GM23338 (cell line): ENCODE measurements at regions not wholly inside any gene's neighbourhood (a gene's known extent, or its start where the extent isn't known, plus 50 kb on each side); places are given as distances from the start of the nearest gene placed in this dataset.

Source experiments
- ATAC-seq: fragments of 200-7000 bp; cut with Tn5 transposase; 3 replicates; pipeline ENCODE4 v1.9.1; 2020
- DNase-seq: peaks from one replicate; pipeline ENCODE4 v3.0.0-alpha.2; 2015; ENCODE audit warnings: low spot score
- H2AFZ ChIP-seq: fragments of 200-600 bp; sonication (generic); 2 replicates; pipeline ENCODE4 v1.8.0; 2016; ENCODE audit warnings: antibody characterized with exemption, mild to moderate bottlenecking, moderate library complexity
- H3F3A ChIP-seq: fragments of 200-600 bp; sonication (generic); replicated peaks from 2 replicates; pipeline ENCODE4 v1.8.0; 2017; ENCODE audit warnings: antibody characterized with exemption, mixed run types, low read depth
- H3K27ac ChIP-seq: fragments of 200-600 bp; sonication (generic); 2 replicates; pipeline ENCODE4 v1.6.1; 2016; ENCODE audit warnings: low read depth
- H3K27me3 ChIP-seq: fragments of 200-600 bp; sonication (generic); 2 replicates; pipeline ENCODE4 v1.8.0; 2016; ENCODE audit warnings: mild to moderate bottlenecking, mixed run types, moderate library complexity; ENCODE audit not compliant: insufficient read depth
- H3K36me3 ChIP-seq: fragments of 200-600 bp; sonication (generic); 2 replicates; pipeline ENCODE4 v1.8.0; 2016; ENCODE audit warnings: mild to moderate bottlenecking; ENCODE audit not compliant: insufficient read depth
- H3K4me1 ChIP-seq: fragments of 200-600 bp; sonication (generic); 2 replicates; pipeline ENCODE4 v1.8.0; 2016; ENCODE audit warnings: mild to moderate bottlenecking, moderate library complexity; ENCODE audit not compliant: insufficient read depth
- H3K4me2 ChIP-seq: fragments of 200-600 bp; sonication (generic); 2 replicates; pipeline ENCODE4 v1.7.1; 2017; ENCODE audit warnings: mixed run types
- H3K4me3 ChIP-seq: fragments of 200-600 bp; sonication (generic); 2 replicates; pipeline ENCODE4 v1.6.1; 2016; ENCODE audit warnings: mixed run types
- H3K79me2 ChIP-seq: fragments of 200-600 bp; sonication (generic); replicated peaks from 2 replicates; pipeline ENCODE4 v1.8.0; 2017; ENCODE audit warnings: mild to moderate bottlenecking; ENCODE audit not compliant: insufficient read depth
- H3K9me2 ChIP-seq: fragments of 200-600 bp; sonication (generic); 2 replicates; pipeline ENCODE4 v1.8.0; 2017; ENCODE audit not compliant: insufficient read depth
- H4K20me1 ChIP-seq: fragments of 200-600 bp; sonication (generic); replicated peaks from 2 replicates; pipeline ENCODE4 v1.8.0; 2017; ENCODE audit warnings: mild to moderate bottlenecking; ENCODE audit not compliant: insufficient read depth
- H3K27ac Mint-ChIP-seq: 2 replicates; pipeline ENCODE4 v1.8.0; 2020; ENCODE audit warnings: inconsistent platforms, mild to moderate bottlenecking, moderate library complexity, mixed read lengths
- H3K27me3 Mint-ChIP-seq: 3 replicates; pipeline ENCODE4 v1.8.0; 2022; ENCODE audit warnings: low read depth, mild to moderate bottlenecking, moderate library complexity, mixed read lengths, inconsistent platforms; ENCODE audit not compliant: insufficient read depth, poor library complexity
- H3K36me3 Mint-ChIP-seq: 3 replicates; pipeline ENCODE4 v1.8.0; 2021; ENCODE audit warnings: low read depth, mild to moderate bottlenecking, inconsistent platforms, moderate library complexity, mixed read lengths
- H3K4me1 Mint-ChIP-seq: 3 replicates; pipeline ENCODE4 v1.8.0; 2020; ENCODE audit warnings: mild to moderate bottlenecking, inconsistent platforms, mixed read lengths
- H3K4me3 Mint-ChIP-seq: 3 replicates; pipeline ENCODE4 v1.8.0; 2021; ENCODE audit warnings: moderate library complexity, mild to moderate bottlenecking, inconsistent platforms, mixed read lengths
- H3K9me3 Mint-ChIP-seq: 3 replicates; pipeline ENCODE4 v1.8.0; 2020; ENCODE audit warnings: moderate library complexity, mild to moderate bottlenecking, inconsistent platforms, mixed read lengths
- CREB1 ChIP-seq: fragments of 250-450 bp; sonication (Bioruptor Pico); IDR thresholded peaks from 2 replicates; pipeline ENCODE4 v1.5.0; 2020; ENCODE audit warnings: low read depth, mild to moderate bottlenecking, moderate library complexity
- CTCF ChIP-seq, 2 experiments: fragments of 200-600 bp in 1 of 2; sonication (generic) in 1 of 2; conservative IDR thresholded peaks; 2 replicates each; pipeline versions ENCODE4 v1.5.1 to v1.6.1; 2016 to 2017; ENCODE audit warnings: antibody characterized with exemption in 2 of 2, low read depth in 2 of 2, mild to moderate bottlenecking in 2 of 2, moderate library complexity in 1 of 2
- ETS1 ChIP-seq: IDR thresholded peaks from 2 replicates; pipeline ENCODE4 v1.6.1; 2016; ENCODE audit warnings: antibody characterized with exemption
- EZH2phosphoT487 ChIP-seq: fragments of 200-600 bp; sonication (generic); IDR thresholded peaks from one replicate; pipeline ENCODE4 v1.8.1; 2018; ENCODE audit warnings: antibody characterized with exemption; ENCODE audit not compliant: unreplicated experiment
- NANOG ChIP-seq: IDR thresholded peaks from 2 replicates; pipeline ENCODE4 v1.6.1; 2016; ENCODE audit warnings: antibody characterized with exemption, borderline replicate concordance
- POLR2AphosphoS5 ChIP-seq: IDR thresholded peaks from 2 replicates; pipeline ENCODE4 v1.6.1; 2016; ENCODE audit warnings: antibody characterized with exemption, low read depth
- ZNF114 ChIP-seq: fragments of 250-450 bp; sonication (Bioruptor Pico); IDR thresholded peaks from 2 replicates; pipeline ENCODE4 v1.5.0; 2020; ENCODE audit warnings: mild to moderate bottlenecking, moderate library complexity

- no peaks in the 10 kb centered on the region for H3F3A ChIP-seq
- TF ChIP-seq CTCF (conservative IDR thresholded peaks at IDR 0.05; ENCODE audit: low read depth in 2 of 2) (peak; percentile 48 to 71; a peak in 3 of 4 replicates), EZH2phosphoT487 (no peak)
- no peaks in the 10 kb centered on the region for H3K79me2 ChIP-seq
- no peak overlapping the region for H3K4me2 ChIP-seq
- H3K4me1 Mint-ChIP-seq = peaks cover under 1% of the 10 kb centered on the region; the same call in 1 of the 3 replicates
- H3K27me3 ChIP-seq = no peaks in the 10 kb centered on the region
- H3K36me3 ChIP-seq = no peaks in the 10 kb centered on the region
- no peak overlapping the region for H3K4me3 Mint-ChIP-seq
- no peak overlapping the region for H3K27ac Mint-ChIP-seq
- H2AFZ ChIP-seq = no peak overlapping the region
- no peaks in the 10 kb centered on the region for H3K4me1 ChIP-seq
- H4K20me1 ChIP-seq = no peaks in the 10 kb centered on the region
- no peaks in the 10 kb centered on the region for H3K27me3 Mint-ChIP-seq
- no peaks in the 10 kb centered on the region for H3K36me3 Mint-ChIP-seq
- H3K9me3 Mint-ChIP-seq = no peaks in the 10 kb centered on the region
- H3K4me3 ChIP-seq = no peak overlapping the region
- peak; percentile 48 for DNase-seq
- no peaks in the 10 kb centered on the region for H3K9me2 ChIP-seq
- H3K27ac ChIP-seq = no peak overlapping the region
- no peak for ATAC-seq
Measured at GRCh38 chr3:75171630-75172230, 492.4 kb upstream of the FRG2C start.

- no peak overlapping the region for H3K4me3 ChIP-seq
- Mint-ChIP-seq H3K4me1 (peaks cover 10% of the 10 kb centered on the region; the same call in 2 of the 3 replicates), H3K4me3 (no peak overlapping the region), H3K9me3 (no peaks in the 10 kb centered on the region), H3K27ac (no peak overlapping the region), H3K27me3 (no peaks in the 10 kb centered on the region), H3K36me3 (no peaks in the 10 kb centered on the region)
- no peaks in the 10 kb centered on the region for H3K36me3 ChIP-seq
- no peak overlapping the region for H3K27ac ChIP-seq
- no peak overlapping the region for H3K4me2 ChIP-seq
- no peaks in the 10 kb centered on the region; the same call in 1 of the 2 replicates for H3K4me1 ChIP-seq
- no peak overlapping the region for H2AFZ ChIP-seq
- no peak for ATAC-seq
- no peaks in the 10 kb centered on the region for H4K20me1 ChIP-seq
- no peaks in the 10 kb centered on the region for H3K79me2 ChIP-seq
- H3K27me3 ChIP-seq = no peaks in the 10 kb centered on the region
- no peaks in the 10 kb centered on the region; the same call in 1 of the 2 replicates for H3K9me2 ChIP-seq
- TF ChIP-seq EZH2phosphoT487 = no peak
- no peak for TF ChIP-seq CREB1 (CRISPR knock-in tag)
- peak; percentile 11 for DNase-seq
- no peaks in the 10 kb centered on the region for H3F3A ChIP-seq
Measured at GRCh38 chr3:75176937-75177336, 487.2 kb upstream of the FRG2C start.

DNA sequence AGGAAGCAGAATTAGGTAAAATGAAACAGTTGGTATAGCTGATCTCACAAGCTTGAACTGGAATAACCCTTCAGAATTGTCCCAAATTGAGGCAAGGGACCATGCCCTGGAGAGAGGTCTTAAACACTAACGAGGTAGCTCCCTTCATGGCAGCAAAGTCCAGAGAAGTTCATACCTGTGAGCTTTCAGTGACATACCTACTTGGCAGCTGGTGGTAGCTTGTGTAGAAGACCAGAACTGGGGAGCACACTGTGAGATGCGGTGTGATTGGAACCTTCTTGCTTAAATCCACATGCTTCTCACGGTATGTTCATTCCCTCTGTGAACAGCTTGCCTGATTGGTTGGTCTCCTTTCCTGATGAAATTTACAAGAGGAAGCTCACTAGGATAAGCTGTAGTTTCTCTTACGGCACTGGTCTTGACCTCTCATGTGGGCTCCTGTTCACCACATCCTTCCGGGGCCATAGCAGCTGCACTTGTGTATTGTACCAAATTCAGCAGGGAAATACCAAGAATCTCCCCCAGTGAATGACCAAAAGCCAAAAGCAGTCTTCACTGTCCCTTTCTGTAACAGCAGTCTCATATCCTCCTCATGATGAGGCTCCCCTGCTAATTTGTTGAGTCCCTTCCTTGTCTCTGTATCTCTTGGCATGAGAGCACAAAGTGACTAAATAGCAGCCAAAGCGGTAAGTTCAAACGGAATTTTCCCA lies 483.7 kb upstream of the FRG2C start:
- ATAC-seq = no peak
- H3K9me2 ChIP-seq = no peaks in the 10 kb centered on the region; the same call in 1 of the 2 replicates

More for the DNA sequence above, 483.7 kb upstream of the FRG2C start:
- no peaks in the 10 kb centered on the region for H3F3A ChIP-seq
- no peak overlapping the region for H3K27ac ChIP-seq
- no peaks in the 10 kb centered on the region for H3K9me3 Mint-ChIP-seq
- H3K4me1 ChIP-seq = no peaks in the 10 kb centered on the region; the same call in 1 of the 2 replicates
- no peak overlapping the region for H2AFZ ChIP-seq
- peaks cover 10% of the 10 kb centered on the region; the same call in 2 of the 3 replicates for H3K4me1 Mint-ChIP-seq
- no peak overlapping the region for H3K4me3 ChIP-seq
- H3K27me3 ChIP-seq = no peaks in the 10 kb centered on the region
- H3K27ac Mint-ChIP-seq = no peak overlapping the region
- no peak overlapping the region for H3K4me3 Mint-ChIP-seq
- no peaks in the 10 kb centered on the region for H3K36me3 Mint-ChIP-seq
- no peak for DNase-seq
- no peaks in the 10 kb centered on the region for H3K27me3 Mint-ChIP-seq
- no peaks in the 10 kb centered on the region for H3K36me3 ChIP-seq
- no peak for TF ChIP-seq CREB1 (CRISPR knock-in tag)
- no peak for TF ChIP-seq ZNF114 (CRISPR knock-in tag)
- TF ChIP-seq ETS1 = no peak
- TF ChIP-seq POLR2AphosphoS5 = no peak
- no peak for TF ChIP-seq CTCF (conservative IDR thresholded peaks at IDR 0.05; ENCODE audit: low read depth in 2 of 2)
- TF ChIP-seq NANOG = no peak
- no peaks in the 10 kb centered on the region for H3K79me2 ChIP-seq
- H4K20me1 ChIP-seq = no peaks in the 10 kb centered on the region
- no peak overlapping the region for H3K4me2 ChIP-seq
